PC-9 (cell line): ENCODE measurements at regions not wholly inside any gene's neighbourhood (a gene's known extent, or its start where the extent isn't known, plus 50 kb on each side); places are given as distances from the start of the nearest gene placed in this dataset.

Experiments
- CTCF ChIP-seq: fragments of 200-600 bp; sonication (generic); conservative IDR thresholded peaks from 2 replicates; pipeline ENCODE4 v1.6.1; 2017; ENCODE audit warnings: mixed run types, antibody characterized with exemption, mild to moderate bottlenecking, moderate library complexity
- EZH2 ChIP-seq: fragments of 200-600 bp; sonication (generic); IDR thresholded peaks from 2 replicates; pipeline ENCODE4 v1.8.0; 2017; ENCODE audit warnings: antibody characterized with exemption, low read depth

GRCh38 chr9:21565155-21565554 is 83.0 kb upstream of the IFNE start:
- TF ChIP-seq CTCF, result no peak
- TF ChIP-seq EZH2, result no peak
